Astrocyte (in vitro differentiated cells and primary cell): ENCODE measurements at regions not wholly inside any gene's neighbourhood (a gene's known extent, or its start where the extent isn't known, plus 50 kb on each side); places are given as distances from the start of the nearest gene placed in this dataset.

Experiments
- CTCF ChIP-seq: IDR thresholded peaks from 2 replicates; pipeline ENCODE4 v1.5.1; 2011; ENCODE audit warnings: low read depth, mild to moderate bottlenecking, inconsistent platforms, low read length, moderate library complexity; ENCODE audit not compliant: insufficient read depth
- EZH2 ChIP-seq: IDR thresholded peaks from 2 replicates; pipeline ENCODE4 v1.6.1; 2012; ENCODE audit warnings: mild to moderate bottlenecking, low read length, inconsistent platforms; ENCODE audit not compliant: insufficient read depth

GRCh38 chr5:9876451-9876850, 246.3 kb upstream of the TAS2R1 start:
- TF ChIP-seq CTCF, result no peak
- TF ChIP-seq EZH2, result no peak
